Fibroblast of mammary gland (primary cell): ENCODE measurements at regions not wholly inside any gene's neighbourhood (a gene's known extent, or its start where the extent isn't known, plus 50 kb on each side); places are given as distances from the start of the nearest gene placed in this dataset.

Experiments used
- DNase-seq: peaks from one replicate; pipeline ENCODE4 v3.0.0-alpha.2; 2010; ENCODE audit warnings: low read depth
- H3K4me3 ChIP-seq: 2 replicates; pipeline ENCODE4 v1.5.1; 2011; ENCODE audit warnings: low read depth, mild to moderate bottlenecking, low read length, moderate library complexity; ENCODE audit not compliant: control insufficient read depth
- CTCF ChIP-seq: conservative IDR thresholded peaks from 2 replicates; pipeline ENCODE4 v1.5.1; 2011; ENCODE audit warnings: low read depth, low read length, inconsistent platforms; ENCODE audit not compliant: control insufficient read depth, insufficient read depth

- H3K4me3 ChIP-seq, result no peak overlapping the region
- TF ChIP-seq CTCF, result no peak
- no peak for DNase-seq
These were observed 184.2 kb downstream of the FAM76B start for GRCh38 chr11:95605271-95605940.

- DNase-seq, result no peak
- H3K4me3 ChIP-seq, result no peak overlapping the region
- TF ChIP-seq CTCF, result no peak
These were observed 189.5 kb downstream of the FAM76B start for GRCh38 chr11:95599959-95600586.

- no peak for TF ChIP-seq CTCF
- peak; percentile 59 for DNase-seq
- H3K4me3 ChIP-seq, result no peak overlapping the region
These were observed 193.6 kb downstream of the FAM76B start for GRCh38 chr11:95595973-95596489.

GRCh38 chr11:95595541-95595940, 194.0 kb downstream of the FAM76B start:
- no peak for DNase-seq
- no peak for TF ChIP-seq CTCF

GRCh38 chr11:95593111-95593510, 196.5 kb downstream of the FAM76B start:
- no peak overlapping the region for H3K4me3 ChIP-seq
- TF ChIP-seq CTCF, result no peak
- DNase-seq, result peak; percentile 64

More at GRCh38 chr11:95595541-95595940, 194.0 kb downstream of the FAM76B start:
- no peak overlapping the region for H3K4me3 ChIP-seq

GRCh38 chr11:95592471-95592870, 197.1 kb downstream of the FAM76B start:
- H3K4me3 ChIP-seq, result no peak overlapping the region
- peak; percentile 46 for DNase-seq
- TF ChIP-seq CTCF, result no peak
